HG03196 (cell line): ENCODE measurements at regions not wholly inside any gene's neighbourhood (a gene's known extent, or its start where the extent isn't known, plus 50 kb on each side); places are given as distances from the start of the nearest gene placed in this dataset.
"Not testable (repeated sequence)": the region's sequence is repeated elsewhere in the genome, so short reads cannot be mapped to it uniquely, and the experiment has no call there.

ENCODE experiments used
- ATAC-seq: cut with Tn5 transposase; IDR thresholded peaks from one replicate; pipeline ENCODE4 v1.9.1; 2021; ENCODE audit not compliant: unreplicated experiment

GRCh38 chr6:112503091-112503596 lies 156.0 kb downstream of the RFPL4B start:
- no peak for ATAC-seq

- no peak for ATAC-seq
Measured at GRCh38 chr6:112504621-112505020, 157.5 kb downstream of the RFPL4B start.

- ATAC-seq, result no peak
Measured at GRCh38 chr6:112511441-112511840, 164.3 kb downstream of the RFPL4B start.

- no peak for ATAC-seq
Measured at GRCh38 chr6:112513175-112513574, 166.0 kb downstream of the RFPL4B start.

GRCh38 chr6:112522587-112522986 lies 175.5 kb downstream of the RFPL4B start:
- no peak for ATAC-seq

- no peak for ATAC-seq
Measured at GRCh38 chr6:112524071-112524470, 176.9 kb downstream of the RFPL4B start.

- ATAC-seq, result no peak
Measured at GRCh38 chr6:112525749-112526148, 178.6 kb downstream of the RFPL4B start.

GRCh38 chr6:112526594-112526993 lies 179.5 kb downstream of the RFPL4B start:
- ATAC-seq, result no peak

- ATAC-seq, result not testable (repeated sequence)
Measured at GRCh38 chr6:112528306-112528705, 181.2 kb downstream of the RFPL4B start.

GRCh38 chr6:112535816-112536215 lies 188.7 kb downstream of the RFPL4B start:
- no peak for ATAC-seq

- no peak for ATAC-seq
Measured at GRCh38 chr6:112539355-112539754, 192.2 kb downstream of the RFPL4B start.

- ATAC-seq, result not testable (repeated sequence)
Measured at GRCh38 chr6:112541847-112542246, 194.7 kb downstream of the RFPL4B start.

- not testable (repeated sequence) for ATAC-seq
Measured at GRCh38 chr6:112547321-112548085, 200.4 kb downstream of the RFPL4B start.

GRCh38 chr6:112549749-112550148 lies 202.6 kb downstream of the RFPL4B start:
- no peak for ATAC-seq

GRCh38 chr6:112557435-112557834 lies 210.3 kb downstream of the RFPL4B start:
- no peak for ATAC-seq

- ATAC-seq, result no peak
Measured at GRCh38 chr6:112557961-112558360, 210.8 kb downstream of the RFPL4B start.

GRCh38 chr6:112560651-112561050 lies 213.5 kb downstream of the RFPL4B start:
- ATAC-seq, result no peak

- no peak for ATAC-seq
Measured at GRCh38 chr6:112562301-112563231, 215.4 kb downstream of the RFPL4B start.

GRCh38 chr6:112563368-112563767 lies 216.2 kb downstream of the RFPL4B start:
- ATAC-seq, result no peak

- ATAC-seq, result no peak
Measured at GRCh38 chr6:112568066-112568465, 220.9 kb downstream of the RFPL4B start.

- ATAC-seq, result no peak
Measured at GRCh38 chr6:112571488-112572270, 224.5 kb downstream of the RFPL4B start.
